B cell (primary cell): ENCODE measurements at regions not wholly inside any gene's neighbourhood (a gene's known extent, or its start where the extent isn't known, plus 50 kb on each side); places are given as distances from the start of the nearest gene placed in this dataset.

Experiments used
- ATAC-seq: fragments of 200-7000 bp; cut with Tn5 transposase; one replicate; pipeline ENCODE4 v1.10.0; 2021; ENCODE audit warnings: low read depth, mild to moderate bottlenecking, moderate number of reproducible peaks, moderate library complexity
- CTCF ChIA-PET: fragments of 350-600 bp; sonication (Branson Sonifier 250); formaldehyde crosslinking; loops from one replicate; lab custom pipeline; 2021; ENCODE audit warnings: antibody characterized with exemption, inconsistent platforms; lab: Charles Lee
- POLR2A ChIA-PET: fragments of 350-600 bp; sonication (Branson Sonifier 250); formaldehyde crosslinking; loops from one replicate; lab custom pipeline; 2021; ENCODE audit warnings: antibody characterized with exemption; lab: Charles Lee
- DNase-seq: peaks from one replicate; pipeline ENCODE4 v3.0.0; 2013
- H2AFZ ChIP-seq: 2 replicates; pipeline ENCODE4 v1.6.1; 2012; ENCODE audit warnings: mild to moderate bottlenecking, low read depth, low read length; ENCODE audit not compliant: insufficient read depth, poor library complexity, severe bottlenecking
- H3K27ac ChIP-seq, 2 donors: 1 replicate in 1 of 2; 2 replicates in 1 of 2; pipeline ENCODE4 v1.5.1; 2012 to 2013; ENCODE audit warnings: low read length in 2 of 2, mild to moderate bottlenecking in 2 of 2, moderate library complexity in 1 of 2
- H3K27me3 ChIP-seq, 4 experiments: fragments of 200-600 bp in 1 of 4; sonication (generic) in 1 of 4; replicated peaks in 1 of 4; 1 replicate in 2 of 4; 2 replicates in 2 of 4; pipeline versions ENCODE4 v1.6.1 to v1.7.0; 2013 to 2016; ENCODE audit warnings: low read length in 3 of 4, mild to moderate bottlenecking in 2 of 4, mixed read lengths in 1 of 4, moderate library complexity in 1 of 4; ENCODE audit not compliant: insufficient read depth in 4 of 4, control insufficient read depth in 3 of 4; ENCODE audit errors: control extremely low read depth in 1 of 4
- H3K36me3 ChIP-seq, 2 experiments: replicated peaks in 1 of 2; 1 replicate in 1 of 2; 2 replicates in 1 of 2; pipeline versions ENCODE4 v1.6.1 to v1.7.1; 2013; ENCODE audit warnings: low read length in 1 of 2; ENCODE audit not compliant: insufficient read depth in 2 of 2, control insufficient read depth in 1 of 2; ENCODE audit errors: control extremely low read depth in 1 of 2, extremely low read depth in 1 of 2
- H3K4me1 ChIP-seq, 2 donors: fragments of 200-600 bp in 1 of 2; sonication (generic) in 1 of 2; 1 replicate in 1 of 2; 2 replicates in 1 of 2; pipeline versions ENCODE4 v1.5.1 to v1.6.1; 2013 to 2017; ENCODE audit warnings: low read length in 2 of 2; ENCODE audit not compliant: control insufficient read depth in 2 of 2, insufficient read depth in 2 of 2
- H3K4me2 ChIP-seq: replicated peaks from 2 replicates; pipeline ENCODE3; 2012; ENCODE audit warnings: mild to moderate bottlenecking, low read depth, low read length; ENCODE audit not compliant: poor library complexity, severe bottlenecking
- H3K4me3 ChIP-seq, 5 experiments: fragments of 200-600 bp in 1 of 5; sonication (generic) in 1 of 5; 1 replicate in 3 of 5; 2 replicates in 2 of 5; pipeline versions ENCODE4 v1.5.1 to v1.7.0; 2011 to 2016; ENCODE audit warnings: low read length in 4 of 5, mild to moderate bottlenecking in 4 of 5, low read depth in 2 of 5, control low read depth in 1 of 5, moderate library complexity in 1 of 5; ENCODE audit not compliant: insufficient read depth in 1 of 5; ENCODE audit errors: control extremely low read depth in 1 of 5, extremely low read depth in 1 of 5
- H3K79me2 ChIP-seq: fragments of 200-600 bp; sonication (generic); one replicate; pipeline ENCODE4 v1.6.0; 2016; ENCODE audit warnings: low read length; ENCODE audit not compliant: control insufficient read depth, insufficient read depth
- H3K9ac ChIP-seq: fragments of 200-600 bp; sonication (generic); 2 replicates; pipeline ENCODE4 v1.6.1; 2017; ENCODE audit warnings: mild to moderate bottlenecking, low read length, moderate library complexity
- H3K9me3 ChIP-seq, 3 donors: one replicate each; pipeline versions ENCODE4 v1.6.1 to v1.7.1; 2013; ENCODE audit warnings: low read length in 2 of 3; ENCODE audit not compliant: control insufficient read depth in 2 of 3, insufficient read depth in 1 of 3; ENCODE audit errors: control extremely low read depth in 1 of 3
- H4K20me1 ChIP-seq: 2 replicates; pipeline ENCODE4 v1.6.0; 2012; ENCODE audit warnings: mild to moderate bottlenecking, low read length; ENCODE audit not compliant: insufficient read depth, control insufficient read depth, poor library complexity, severe bottlenecking
- H3K27ac Mint-ChIP-seq: one replicate; pipeline ENCODE4 v1.8.0; 2021; ENCODE audit warnings: mixed read lengths
- H3K27me3 Mint-ChIP-seq: one replicate; pipeline ENCODE4 v1.8.0; 2021; ENCODE audit warnings: mixed read lengths
- H3K4me1 Mint-ChIP-seq: one replicate; pipeline ENCODE4 v1.8.0; 2021; ENCODE audit warnings: mixed read lengths
- H3K4me3 Mint-ChIP-seq: one replicate; pipeline ENCODE4 v1.8.0; 2021; ENCODE audit warnings: mixed read lengths
- H3K9me3 Mint-ChIP-seq: one replicate; pipeline ENCODE4 v1.8.0; 2022; ENCODE audit warnings: mixed read lengths; ENCODE audit not compliant: insufficient read depth
- EZH2 ChIP-seq: IDR thresholded peaks from 2 replicates; pipeline ENCODE4 v1.6.1; 2012; ENCODE audit warnings: borderline replicate concordance, low read depth, mild to moderate bottlenecking, moderate library complexity, low read length; ENCODE audit not compliant: insufficient read depth, poor library complexity, severe bottlenecking
- WGBS: methylation state at CpG from one replicate; pipeline ENCODE4 v1.1.5; 2013; ENCODE audit warnings: missing lambda C conversion rate; ENCODE audit not compliant: insufficient coverage; 5-methylcytosine and 5-hydroxymethylcytosine counted together
- intact Hi-C: fragments of 100-400 bp; cut with micrococcal nuclease; formaldehyde crosslinking; loops from one replicate; pipeline ENCODE4 v1.10.0; 2022
- TF ChIP-seq, protein P1 (sequence below): fragments of 200-600 bp; IDR thresholded peaks from one replicate; pipeline ENCODE4 v1.8.0; 2022; ENCODE audit warnings: antibody characterized with exemption, mild to moderate bottlenecking

DNA sequence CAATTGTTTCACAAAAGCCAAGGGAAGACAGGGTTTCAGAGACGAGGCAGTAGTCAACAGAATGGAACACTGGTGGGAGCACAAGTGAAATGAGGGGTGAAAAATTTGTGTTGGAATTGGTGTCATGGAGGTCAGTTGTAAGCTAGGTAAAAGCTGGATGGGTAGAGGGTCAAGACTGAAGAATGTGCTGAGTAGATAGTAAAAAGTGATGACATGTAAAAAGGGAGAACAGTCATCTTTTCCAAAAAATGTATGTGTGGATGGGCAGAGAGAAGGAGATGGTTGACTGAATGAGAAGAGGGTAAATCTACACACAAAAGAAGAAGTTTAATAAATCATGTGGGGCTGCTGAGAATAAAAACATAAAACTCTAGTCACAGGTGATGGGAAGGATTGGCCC, 92.7 kb upstream of the COL3A1 start:
- H3K36me3 ChIP-seq = no peaks in the 10 kb centered on the region
- H2AFZ ChIP-seq = no peak overlapping the region
- H3K27ac ChIP-seq = no peak overlapping the region
- no peaks in the 10 kb centered on the region for H3K27me3 ChIP-seq
- POLR2A ChIA-PET = no interaction called here
- no peaks in the 10 kb centered on the region for H4K20me1 ChIP-seq
- H3K4me1 ChIP-seq = no peaks in the 10 kb centered on the region
- 64% methylated on average over 1 of the region's 1 CpG for WGBS
- H3K9me3 ChIP-seq = no peaks in the 10 kb centered on the region
- CTCF ChIA-PET = no interaction called here
- H3K9me3 Mint-ChIP-seq = no peaks in the 10 kb centered on the region
- TF ChIP-seq, protein P1, sequence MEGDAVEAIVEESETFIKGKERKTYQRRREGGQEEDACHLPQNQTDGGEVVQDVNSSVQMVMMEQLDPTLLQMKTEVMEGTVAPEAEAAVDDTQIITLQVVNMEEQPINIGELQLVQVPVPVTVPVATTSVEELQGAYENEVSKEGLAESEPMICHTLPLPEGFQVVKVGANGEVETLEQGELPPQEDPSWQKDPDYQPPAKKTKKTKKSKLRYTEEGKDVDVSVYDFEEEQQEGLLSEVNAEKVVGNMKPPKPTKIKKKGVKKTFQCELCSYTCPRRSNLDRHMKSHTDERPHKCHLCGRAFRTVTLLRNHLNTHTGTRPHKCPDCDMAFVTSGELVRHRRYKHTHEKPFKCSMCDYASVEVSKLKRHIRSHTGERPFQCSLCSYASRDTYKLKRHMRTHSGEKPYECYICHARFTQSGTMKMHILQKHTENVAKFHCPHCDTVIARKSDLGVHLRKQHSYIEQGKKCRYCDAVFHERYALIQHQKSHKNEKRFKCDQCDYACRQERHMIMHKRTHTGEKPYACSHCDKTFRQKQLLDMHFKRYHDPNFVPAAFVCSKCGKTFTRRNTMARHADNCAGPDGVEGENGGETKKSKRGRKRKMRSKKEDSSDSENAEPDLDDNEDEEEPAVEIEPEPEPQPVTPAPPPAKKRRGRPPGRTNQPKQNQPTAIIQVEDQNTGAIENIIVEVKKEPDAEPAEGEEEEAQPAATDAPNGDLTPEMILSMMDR = no peak
- TF ChIP-seq EZH2 = no peak
- H3K4me3 Mint-ChIP-seq = no peak overlapping the region
- intact Hi-C loops = no loop called here
- H3K4me2 ChIP-seq = no peak overlapping the region
- no peak overlapping the region for H3K27ac Mint-ChIP-seq
- H3K4me3 ChIP-seq = no peak overlapping the region
- DNase-seq = no peak
- no peaks in the 10 kb centered on the region for H3K27me3 Mint-ChIP-seq
- H3K9ac ChIP-seq = no peak overlapping the region
- no peaks in the 10 kb centered on the region for H3K79me2 ChIP-seq
- ATAC-seq = no peak
- H3K4me1 Mint-ChIP-seq = no peaks in the 10 kb centered on the region

- DNase-seq (no peak), ATAC-seq (no peak)
- H3K27me3 ChIP-seq = no peaks in the 10 kb centered on the region
- intact Hi-C loops = no loop called here
- H3K9ac ChIP-seq = no peak overlapping the region
- WGBS = no CpG with 5 or more reads among the region's 1 CpG
- no peak for TF ChIP-seq EZH2
- TF ChIP-seq, protein P1 = no peak
- no peak overlapping the region for H3K27ac ChIP-seq
- ChIA-PET POLR2A (no interaction called here), CTCF (no interaction called here)
- no peaks in the 10 kb centered on the region for H3K79me2 ChIP-seq
- Mint-ChIP-seq H3K9me3 (no peaks in the 10 kb centered on the region), H3K27ac (no peak overlapping the region), H3K4me1 (no peaks in the 10 kb centered on the region), H3K27me3 (no peaks in the 10 kb centered on the region), H3K4me3 (no peak overlapping the region)
- H2AFZ ChIP-seq = no peak overlapping the region
- no peaks in the 10 kb centered on the region for H3K36me3 ChIP-seq
- no peaks in the 10 kb centered on the region for H4K20me1 ChIP-seq
- no peaks in the 10 kb centered on the region for H3K4me1 ChIP-seq
- no peak overlapping the region for H3K4me3 ChIP-seq
- H3K9me3 ChIP-seq = no peaks in the 10 kb centered on the region
- no peak overlapping the region for H3K4me2 ChIP-seq
Observed at GRCh38 chr2:188884046-188884445, 90.1 kb upstream of the COL3A1 start.
